NB4 (cell line): ENCODE measurements at regions not wholly inside any gene's neighbourhood (a gene's known extent, or its start where the extent isn't known, plus 50 kb on each side); places are given as distances from the start of the nearest gene placed in this dataset.
A peak's percentile ranks its signal among the peaks of the same experiment; 100 is the strongest.

Experiments used
- DNase-seq: peaks from one replicate; pipeline ENCODE4 v3.0.0; 2010; ENCODE audit warnings: low read depth
- H3K4me3 ChIP-seq: one replicate; pipeline ENCODE4 v1.5.1; 2011; ENCODE audit warnings: mild to moderate bottlenecking, low read depth, low read length, moderate library complexity
- CTCF ChIP-seq: IDR thresholded peaks from one replicate; pipeline ENCODE4 v1.5.1; 2012; ENCODE audit warnings: low read depth, low read length
- MAX ChIP-seq: IDR thresholded peaks from 2 replicates; pipeline ENCODE4 v1.6.1; 2011; ENCODE audit warnings: low read depth, low read length
- MYC ChIP-seq: IDR thresholded peaks from 2 replicates; pipeline ENCODE4 v1.6.1; 2011; ENCODE audit warnings: low read depth, low read length
- POLR2A ChIP-seq: IDR thresholded peaks from 2 replicates; pipeline ENCODE4 v1.6.1; 2011; ENCODE audit warnings: mild to moderate bottlenecking; ENCODE audit not compliant: insufficient read length; ENCODE audit errors: extremely low read depth

DNA sequence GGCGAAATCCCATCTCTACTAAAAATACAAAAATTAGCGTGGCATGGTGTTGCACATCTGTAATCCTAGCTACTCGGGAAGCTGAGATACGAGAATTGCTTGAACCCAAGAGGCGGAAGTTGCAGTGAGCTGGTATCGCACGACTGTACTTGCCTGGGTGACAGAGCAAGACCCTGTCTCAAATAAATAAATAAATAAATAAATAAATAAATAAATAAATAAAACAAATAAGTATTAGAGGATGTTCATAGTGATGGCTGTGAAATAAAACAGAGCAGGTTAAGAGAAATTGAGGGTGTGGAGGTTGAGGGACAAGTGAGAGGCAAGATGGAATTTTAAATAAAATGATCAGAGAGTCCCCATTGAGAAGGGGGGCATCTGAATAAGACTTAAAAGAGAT lies 124.7 kb upstream of the DST start:
- TF ChIP-seq MAX, result no peak
- TF ChIP-seq POLR2A, result no peak
- TF ChIP-seq CTCF, result no peak
- no peak for TF ChIP-seq MYC
- no peak for DNase-seq
- H3K4me3 ChIP-seq, result no peak overlapping the region

GRCh38 chr6:56766806-56767178 lies 124.1 kb upstream of the DST start:
- no peak overlapping the region for H3K4me3 ChIP-seq
- DNase-seq, result no peak
- TF ChIP-seq POLR2A (no peak), MYC (no peak), MAX (no peak), CTCF (no peak)

DNA sequence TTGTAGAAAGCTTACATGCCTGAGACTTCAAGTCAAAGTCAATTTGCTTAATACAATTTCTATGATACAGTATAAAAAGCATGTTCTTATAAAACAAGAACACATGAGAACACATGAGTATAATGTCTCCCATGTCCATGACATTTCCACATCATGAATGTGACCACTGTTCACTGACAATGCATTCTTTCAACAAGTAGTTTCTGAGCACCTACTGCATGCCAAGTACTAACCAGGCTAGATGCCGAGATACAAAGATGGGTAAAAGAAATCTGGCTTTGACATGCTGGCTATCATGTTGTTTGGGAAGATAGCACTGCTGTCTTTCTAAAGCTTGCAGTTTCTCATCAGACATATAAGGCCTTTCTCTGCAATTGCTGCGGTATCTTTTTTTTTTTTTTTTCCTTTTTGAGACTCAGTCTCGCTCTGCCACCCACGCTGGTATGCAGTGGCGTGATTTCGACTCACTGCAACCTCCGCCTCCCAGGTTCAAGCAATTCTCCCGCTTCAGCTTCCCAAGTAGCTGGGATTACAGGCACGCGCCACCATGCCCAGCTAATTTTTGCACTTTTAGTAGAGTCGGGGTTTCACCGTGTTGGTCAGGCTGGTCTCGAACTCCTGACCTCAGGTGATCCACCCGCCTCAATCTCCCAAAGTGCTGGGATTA lies 123.6 kb upstream of the DST start:
- no peak for DNase-seq
- TF ChIP-seq CTCF, result no peak
- TF ChIP-seq POLR2A, result no peak
- TF ChIP-seq MYC, result no peak
- TF ChIP-seq MAX, result no peak
- no peak overlapping the region for H3K4me3 ChIP-seq

GRCh38 chr6:56765494-56765893 lies 122.8 kb upstream of the DST start:
- DNase-seq, result no peak
- TF ChIP-seq MAX, result no peak
- H3K4me3 ChIP-seq, result no peak overlapping the region

GRCh38 chr6:56764081-56764566 lies 121.4 kb upstream of the DST start:
- TF ChIP-seq MYC (no peak), CTCF (peak; percentile 53)
- H3K4me3 ChIP-seq, result no peak overlapping the region
- peak; percentile 52 for DNase-seq

DNA sequence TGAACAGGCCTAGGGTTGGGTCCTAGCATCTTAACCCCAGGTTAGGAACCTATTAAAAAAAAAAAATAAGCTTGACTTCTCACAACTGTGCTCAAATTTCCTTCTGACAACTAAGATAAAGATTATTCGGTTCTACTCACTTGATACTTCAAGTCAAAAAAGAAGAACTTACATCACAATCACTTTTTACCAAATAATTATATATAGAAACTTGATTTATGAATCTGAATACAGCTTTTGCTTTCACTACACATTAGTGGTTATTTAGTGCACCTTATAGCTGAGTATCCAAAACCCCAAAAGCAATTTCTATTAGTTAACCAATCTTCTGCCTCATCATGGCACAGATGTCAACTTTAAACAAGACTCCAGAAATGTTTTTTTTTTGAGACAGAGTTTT lies 119.0 kb upstream of the DST start:
- no peak overlapping the region for H3K4me3 ChIP-seq
- no peak for DNase-seq
- TF ChIP-seq POLR2A (no peak), CTCF (no peak), MYC (no peak), MAX (no peak)
